ENCODE measurements at regions not wholly inside any gene's neighbourhood (a gene's known extent, or its start where the extent isn't known, plus 50 kb on each side); places are given as distances from the start of the nearest gene placed in this dataset.

DNA sequence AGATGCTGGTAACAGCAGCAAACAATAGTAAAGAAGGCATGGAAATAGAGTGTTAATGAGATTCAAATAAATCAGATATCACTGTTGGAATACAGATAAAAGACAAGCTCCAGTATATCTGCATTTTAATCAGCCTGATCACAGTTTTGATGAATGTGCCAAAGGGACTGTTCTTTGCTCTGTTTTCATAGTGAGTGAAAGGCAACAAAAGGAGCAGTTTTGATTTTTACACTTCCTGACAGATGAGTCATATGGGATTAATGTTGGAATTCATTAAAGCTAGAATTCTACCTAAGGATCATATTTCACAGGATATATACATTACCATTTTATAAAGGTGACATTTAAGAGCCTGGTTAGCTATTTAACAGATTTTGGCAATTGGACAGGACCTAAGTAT lies 743.3 kb upstream of the PTPRD start:
- Histone ChIP-seq H3K4me1 (ENCODE audit: control insufficient read depth, insufficient read depth, low read length) (no peaks in the 10 kb centered on the region), H3K36me3 (ENCODE audit: control insufficient read depth in 2 of 2, insufficient read depth in 1 of 2, low read length in 2 of 2) (no peaks in the 10 kb centered on the region), H3K27ac (ENCODE audit: extremely low read depth, low read depth, low read length) (no peak overlapping the region), H3K9me3 (ENCODE audit: control insufficient read depth, insufficient read depth, low read depth, low read length) (no peaks in the 10 kb centered on the region), H3K4me3 (ENCODE audit: low read depth, low read length) (no peak overlapping the region)
- ChIA-PET CTCF (no interaction called here), POLR2A (no interaction called here)
- TF ChIP-seq ZNF175 (tag by site-specific recombination; IDR thresholded peaks at IDR 0.05): no peak
- TF ChIP-seq ZSCAN23 (tag by site-specific recombination; IDR thresholded peaks at IDR 0.05): no peak
- TF ChIP-seq EGR2 (tag by site-specific recombination; IDR thresholded peaks at IDR 0.05; ENCODE audit: low read depth): no peak
- TF ChIP-seq ZNF10 (tag by site-specific recombination; IDR thresholded peaks at IDR 0.05): no peak
- no peak for TF ChIP-seq ZNF221 (tag by site-specific recombination; IDR thresholded peaks at IDR 0.05; ENCODE audit: borderline replicate concordance)
- TF ChIP-seq ZNF223 (tag by site-specific recombination; IDR thresholded peaks at IDR 0.05): no peak
- no peak for TF ChIP-seq TCF7L2 (IDR thresholded peaks at IDR 0.05; ENCODE audit: borderline replicate concordance, low read depth, low read length)
- no peak for TF ChIP-seq ZNF140 (tag by site-specific recombination; IDR thresholded peaks at IDR 0.05)
- TF ChIP-seq SP7 (tag by site-specific recombination; IDR thresholded peaks at IDR 0.05): no peak
- no peak for TF ChIP-seq ZFHX2 (tag by site-specific recombination; conservative IDR thresholded peaks at IDR 0.05)
- TF ChIP-seq ZEB2 (tag by site-specific recombination; IDR thresholded peaks at IDR 0.05): no peak
- no peak for TF ChIP-seq YY2 (tag by site-specific recombination; IDR thresholded peaks at IDR 0.05)

DNA sequence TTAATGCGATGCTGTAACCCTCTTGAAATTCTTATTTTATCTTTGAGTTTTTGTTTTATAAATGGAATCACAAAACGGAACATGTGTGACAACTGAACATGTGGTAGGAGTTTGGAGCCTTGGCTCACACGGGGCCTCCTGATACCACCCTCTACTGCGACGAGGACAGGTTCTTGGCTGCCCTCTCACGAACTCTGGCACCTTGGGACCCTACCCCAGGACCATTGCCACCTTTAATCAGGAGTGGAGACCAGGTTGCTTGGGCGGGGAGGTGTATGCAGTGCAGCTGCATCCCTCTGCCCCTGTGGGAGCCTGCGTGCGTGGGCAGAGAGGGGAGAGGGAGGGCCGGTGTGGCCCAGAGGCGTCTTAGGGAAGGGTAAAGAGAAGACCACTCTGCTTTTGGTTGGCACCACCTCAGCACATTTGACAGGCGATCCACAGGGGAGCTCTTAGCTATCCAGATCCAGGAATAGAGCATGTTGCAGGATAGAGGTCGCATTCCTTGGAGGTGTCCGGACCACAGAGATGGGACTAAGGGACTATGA lies 753.9 kb upstream of the PTPRD start:
- no peaks in the 10 kb centered on the region for H3K4me1 ChIP-seq (ENCODE audit: control insufficient read depth, insufficient read depth, low read length)
- no peak overlapping the region for H3K27ac ChIP-seq (ENCODE audit: extremely low read depth, low read depth, low read length)
- ChIA-PET POLR2A (no interaction called here), CTCF (no interaction called here)
- no peak overlapping the region for H3K4me3 ChIP-seq (ENCODE audit: low read depth, low read length)
- no peaks in the 10 kb centered on the region for H3K9me3 ChIP-seq (ENCODE audit: control insufficient read depth, insufficient read depth, low read depth, low read length)
- no peaks in the 10 kb centered on the region for H3K36me3 ChIP-seq (ENCODE audit: control insufficient read depth in 2 of 2, insufficient read depth in 1 of 2, low read length in 2 of 2)
- no peak for TF ChIP-seq ZNF530 (tag by site-specific recombination; IDR thresholded peaks at IDR 0.05; ENCODE audit: low read depth)
- no peak for TF ChIP-seq ZNF558 (tag by site-specific recombination; IDR thresholded peaks at IDR 0.05)
- TF ChIP-seq ZNF777 (tag by site-specific recombination; IDR thresholded peaks at IDR 0.05; ENCODE audit: borderline replicate concordance): no peak
- TF ChIP-seq SCRT1 (tag by site-specific recombination; IDR thresholded peaks at IDR 0.05; ENCODE audit: borderline replicate concordance): no peak
- no peak for TF ChIP-seq TSHZ1 (tag by site-specific recombination; IDR thresholded peaks at IDR 0.05; ENCODE audit: borderline replicate concordance)
- no peak for TF ChIP-seq ZNF157 (tag by site-specific recombination; IDR thresholded peaks at IDR 0.05)
- no peak for TF ChIP-seq ZNF391 (tag by site-specific recombination; IDR thresholded peaks at IDR 0.05; ENCODE audit: borderline replicate concordance, low read depth)
- no peak for TF ChIP-seq ZSCAN18 (tag by site-specific recombination; IDR thresholded peaks at IDR 0.05)
- TF ChIP-seq ZNF473 (tag by site-specific recombination; IDR thresholded peaks at IDR 0.05): no peak
- TF ChIP-seq ZNF658 (tag by site-specific recombination; IDR thresholded peaks at IDR 0.05): no peak
- no peak for TF ChIP-seq YY1 (tag by site-specific recombination; IDR thresholded peaks at IDR 0.05)
- TF ChIP-seq ZNF600 (tag by site-specific recombination; IDR thresholded peaks at IDR 0.05): no peak
- TF ChIP-seq ZBTB20 (tag by site-specific recombination; IDR thresholded peaks at IDR 0.05): no peak

Measured in HEK293 (cell line).